ENCODE measurements at regions not wholly inside any gene's neighbourhood (a gene's known extent, or its start where the extent isn't known, plus 50 kb on each side); places are given as distances from the start of the nearest gene placed in this dataset.

DNA sequence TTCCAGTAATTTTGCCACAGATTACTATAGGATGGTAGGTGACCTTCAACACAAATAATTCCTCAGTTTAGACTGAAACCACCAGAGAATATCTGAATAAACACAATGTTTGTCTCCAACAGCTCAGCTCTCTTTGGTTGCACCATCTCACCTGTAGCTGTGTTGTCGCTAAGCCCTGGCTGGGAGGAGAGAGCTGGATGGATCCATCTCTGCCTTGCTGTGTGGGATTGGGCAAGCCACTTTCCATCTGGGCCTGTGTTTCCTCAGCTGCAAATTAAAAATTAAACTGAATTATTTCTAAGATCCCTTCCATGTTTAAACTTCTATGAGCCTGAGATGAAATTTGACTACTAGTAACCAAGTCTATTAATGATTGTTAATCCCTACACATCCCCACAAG, 310.2 kb downstream of the FBXW7 start:
- Histone ChIP-seq H3K9me3 (ENCODE audit: low read depth) (no peaks in the 10 kb centered on the region), H3K9ac (no peak overlapping the region), H2AFZ (replicated peaks) (no peak overlapping the region), H3K4me2 (no peak overlapping the region), H3F3A (ENCODE audit: low read depth) (no peaks in the 10 kb centered on the region), H3K27me3 (no peaks in the 10 kb centered on the region), H3K4me1 (peaks cover 8% of the 10 kb centered on the region), H3K4me3 (no peak overlapping the region), H4K20me1 (ENCODE audit: low read depth) (no peaks in the 10 kb centered on the region), H3K36me3 (no peaks in the 10 kb centered on the region), H3K27ac (no peak overlapping the region), H3K79me2 (ENCODE audit: low read depth) (no peaks in the 10 kb centered on the region)
- DNase-seq (ENCODE audit: low spot score) = no peak
- TF ChIP-seq CTCF (IDR thresholded peaks at IDR 0.05) (no peak), EZH2 (IDR thresholded peaks at IDR 0.05) (no peak), EZH2phosphoT487 (IDR thresholded peaks at IDR 0.05) (no peak)
- Mint-ChIP-seq H3K36me3 (no peaks in the 10 kb centered on the region), H3K27ac (no peak overlapping the region), H3K27me3 (ENCODE audit: insufficient read depth, low read depth) (peaks cover 4% of the 10 kb centered on the region), H3K9me3 (peaks cover 2% of the 10 kb centered on the region), H3K4me1 (peaks cover 8% of the 10 kb centered on the region), H3K4me3 (no peak overlapping the region)

DNA sequence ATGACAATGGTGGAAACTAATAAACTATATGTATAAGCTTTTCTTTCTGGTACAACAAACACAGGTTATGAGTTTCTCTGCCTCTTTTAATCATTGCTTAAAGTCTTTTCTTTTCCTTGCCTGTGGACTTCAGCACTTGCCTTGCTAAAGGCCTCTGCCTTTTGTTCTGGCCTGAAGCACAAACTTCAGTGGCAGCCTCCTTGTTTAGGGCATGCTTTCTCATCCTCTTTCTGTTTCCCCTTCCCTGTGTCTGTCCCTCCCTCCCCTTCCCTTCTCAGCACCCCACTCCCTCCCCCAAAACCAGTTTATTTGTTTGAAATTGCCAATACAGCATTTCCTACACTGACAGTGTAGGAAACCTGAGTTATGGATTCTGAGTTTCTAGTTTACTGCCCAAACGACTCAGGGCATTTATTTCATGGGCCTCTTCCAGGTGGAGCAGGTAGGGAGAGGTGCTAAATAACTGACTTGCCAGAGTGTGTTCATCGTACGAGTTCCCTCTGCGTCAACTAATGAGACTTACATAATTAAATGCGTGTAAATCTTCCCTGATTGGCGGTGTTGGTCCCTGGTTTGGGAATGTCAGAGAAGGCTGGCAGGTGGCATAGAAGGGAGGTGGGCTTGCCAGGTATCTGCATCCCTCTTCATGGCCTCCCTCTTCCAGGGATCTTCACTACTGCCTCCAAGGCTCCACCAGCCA, 311.0 kb downstream of the FBXW7 start:
- Mint-ChIP-seq H3K4me1 (peaks cover 8% of the 10 kb centered on the region), H3K9me3 (no peaks in the 10 kb centered on the region), H3K27ac (no peak overlapping the region), H3K36me3 (no peaks in the 10 kb centered on the region), H3K27me3 (ENCODE audit: insufficient read depth, low read depth) (peaks cover 4% of the 10 kb centered on the region), H3K4me3 (no peak overlapping the region)
- Histone ChIP-seq H3F3A (ENCODE audit: low read depth) (no peaks in the 10 kb centered on the region), H3K27me3 (no peaks in the 10 kb centered on the region), H3K79me2 (ENCODE audit: low read depth) (no peaks in the 10 kb centered on the region), H3K4me2 (peak overlapping the region; percentile 54), H3K4me3 (no peak overlapping the region), H3K27ac (no peak overlapping the region), H2AFZ (replicated peaks) (no peak overlapping the region), H3K36me3 (no peaks in the 10 kb centered on the region), H3K4me1 (peaks cover 8% of the 10 kb centered on the region), H3K9ac (no peak overlapping the region), H4K20me1 (ENCODE audit: low read depth) (no peaks in the 10 kb centered on the region), H3K9me3 (ENCODE audit: low read depth) (no peaks in the 10 kb centered on the region)
- no peak for DNase-seq (ENCODE audit: low spot score)
- no peak for TF ChIP-seq CTCF (IDR thresholded peaks at IDR 0.05)
- TF ChIP-seq EZH2 (IDR thresholded peaks at IDR 0.05) = no peak
- TF ChIP-seq EZH2phosphoT487 (IDR thresholded peaks at IDR 0.05) = no peak

DNA sequence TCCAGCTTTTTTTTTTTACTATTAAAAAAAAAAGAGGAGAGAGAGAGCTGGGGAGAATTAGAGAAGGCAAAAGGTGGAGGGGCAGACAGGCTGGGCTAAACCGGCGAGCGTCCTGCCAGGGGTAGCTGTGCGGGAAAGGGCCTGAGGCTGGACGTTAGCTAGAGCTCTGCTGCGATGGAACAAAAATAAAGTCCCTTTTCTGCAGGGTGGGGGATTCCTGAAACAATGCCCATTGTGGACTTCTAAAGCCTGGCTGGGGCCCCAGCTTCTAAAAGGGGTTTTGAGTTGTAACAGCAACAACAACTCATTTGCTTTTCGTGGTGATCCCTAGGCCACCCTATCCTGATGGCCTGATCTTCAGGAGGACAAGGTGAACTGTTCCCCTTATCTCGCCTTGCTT, 311.7 kb downstream of the FBXW7 start:
- Mint-ChIP-seq H3K36me3 (no peaks in the 10 kb centered on the region), H3K9me3 (no peaks in the 10 kb centered on the region), H3K27me3 (ENCODE audit: insufficient read depth, low read depth) (peaks cover 4% of the 10 kb centered on the region), H3K27ac (no peak overlapping the region), H3K4me3 (no peak overlapping the region), H3K4me1 (peaks cover 5% of the 10 kb centered on the region)
- no peak overlapping the region for H2AFZ ChIP-seq (replicated peaks)
- H3K79me2 ChIP-seq (ENCODE audit: low read depth) = no peaks in the 10 kb centered on the region
- H3K27me3 ChIP-seq = no peaks in the 10 kb centered on the region
- H3K27ac ChIP-seq = no peak overlapping the region
- H3K9ac ChIP-seq = no peak overlapping the region
- DNase-seq (ENCODE audit: low spot score) = no peak
- no peaks in the 10 kb centered on the region for H4K20me1 ChIP-seq (ENCODE audit: low read depth)
- H3K36me3 ChIP-seq = no peaks in the 10 kb centered on the region
- H3K4me3 ChIP-seq = no peak overlapping the region
- peaks cover 8% of the 10 kb centered on the region for H3K4me1 ChIP-seq
- H3K9me3 ChIP-seq (ENCODE audit: low read depth) = no peaks in the 10 kb centered on the region
- TF ChIP-seq EZH2 (IDR thresholded peaks at IDR 0.05) = no peak
- no peak for TF ChIP-seq EZH2phosphoT487 (IDR thresholded peaks at IDR 0.05)
- H3K4me2 ChIP-seq = peak overlapping the region; percentile 54
- H3F3A ChIP-seq (ENCODE audit: low read depth) = no peaks in the 10 kb centered on the region

DNA sequence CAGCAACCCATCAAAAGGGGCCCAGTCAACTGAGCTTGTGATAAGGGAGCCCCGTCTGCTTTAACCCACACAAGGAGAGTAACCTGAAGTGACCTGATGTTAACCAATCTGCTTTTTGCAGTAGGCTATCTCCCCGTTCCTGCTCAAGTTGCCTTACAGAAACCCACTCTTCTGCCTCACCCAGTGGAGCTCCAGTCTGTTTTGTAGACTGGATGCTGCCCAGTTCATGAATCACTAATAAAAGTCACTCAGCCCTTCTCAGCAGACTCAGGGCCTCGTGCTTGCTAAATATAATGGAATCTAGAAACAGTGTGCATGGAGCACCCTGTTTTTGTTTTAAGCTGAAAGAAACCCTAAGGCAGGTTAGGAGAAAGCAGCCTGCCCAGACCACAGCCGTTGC, 312.3 kb downstream of the FBXW7 start:
- no peak overlapping the region for H3K27ac Mint-ChIP-seq
- H3K4me2 ChIP-seq = no peak overlapping the region
- no peaks in the 10 kb centered on the region for H3K9me3 Mint-ChIP-seq
- H3K4me3 ChIP-seq = no peak overlapping the region
- no peaks in the 10 kb centered on the region for H3K36me3 ChIP-seq
- peaks cover 4% of the 10 kb centered on the region for H3K27me3 Mint-ChIP-seq (ENCODE audit: insufficient read depth, low read depth)
- no peaks in the 10 kb centered on the region for H3F3A ChIP-seq (ENCODE audit: low read depth)
- no peak overlapping the region for H3K4me3 Mint-ChIP-seq
- H3K79me2 ChIP-seq (ENCODE audit: low read depth) = no peaks in the 10 kb centered on the region
- H3K9ac ChIP-seq = no peak overlapping the region
- H4K20me1 ChIP-seq (ENCODE audit: low read depth) = no peaks in the 10 kb centered on the region
- no peaks in the 10 kb centered on the region for H3K9me3 ChIP-seq (ENCODE audit: low read depth)
- TF ChIP-seq EZH2 (IDR thresholded peaks at IDR 0.05) (no peak), EZH2phosphoT487 (IDR thresholded peaks at IDR 0.05) (no peak), CTCF (IDR thresholded peaks at IDR 0.05) (no peak)
- peaks cover 8% of the 10 kb centered on the region for H3K4me1 ChIP-seq
- no peak overlapping the region for H2AFZ ChIP-seq (replicated peaks)
- H3K4me1 Mint-ChIP-seq = peaks cover 3% of the 10 kb centered on the region
- no peaks in the 10 kb centered on the region for H3K27me3 ChIP-seq
- H3K27ac ChIP-seq = no peak overlapping the region
- no peaks in the 10 kb centered on the region for H3K36me3 Mint-ChIP-seq
- DNase-seq (ENCODE audit: low spot score) = no peak
